DLD1 (cell line): ENCODE measurements at regions not wholly inside any gene's neighbourhood (a gene's known extent, or its start where the extent isn't known, plus 50 kb on each side); places are given as distances from the start of the nearest gene placed in this dataset.

Experiments used
- in situ Hi-C: cut with HindIII; loops from 2 replicates; pipeline ENCODE4 v1.10.0; 2017; ENCODE audit warnings: low sequenced_read_pairs

DNA sequence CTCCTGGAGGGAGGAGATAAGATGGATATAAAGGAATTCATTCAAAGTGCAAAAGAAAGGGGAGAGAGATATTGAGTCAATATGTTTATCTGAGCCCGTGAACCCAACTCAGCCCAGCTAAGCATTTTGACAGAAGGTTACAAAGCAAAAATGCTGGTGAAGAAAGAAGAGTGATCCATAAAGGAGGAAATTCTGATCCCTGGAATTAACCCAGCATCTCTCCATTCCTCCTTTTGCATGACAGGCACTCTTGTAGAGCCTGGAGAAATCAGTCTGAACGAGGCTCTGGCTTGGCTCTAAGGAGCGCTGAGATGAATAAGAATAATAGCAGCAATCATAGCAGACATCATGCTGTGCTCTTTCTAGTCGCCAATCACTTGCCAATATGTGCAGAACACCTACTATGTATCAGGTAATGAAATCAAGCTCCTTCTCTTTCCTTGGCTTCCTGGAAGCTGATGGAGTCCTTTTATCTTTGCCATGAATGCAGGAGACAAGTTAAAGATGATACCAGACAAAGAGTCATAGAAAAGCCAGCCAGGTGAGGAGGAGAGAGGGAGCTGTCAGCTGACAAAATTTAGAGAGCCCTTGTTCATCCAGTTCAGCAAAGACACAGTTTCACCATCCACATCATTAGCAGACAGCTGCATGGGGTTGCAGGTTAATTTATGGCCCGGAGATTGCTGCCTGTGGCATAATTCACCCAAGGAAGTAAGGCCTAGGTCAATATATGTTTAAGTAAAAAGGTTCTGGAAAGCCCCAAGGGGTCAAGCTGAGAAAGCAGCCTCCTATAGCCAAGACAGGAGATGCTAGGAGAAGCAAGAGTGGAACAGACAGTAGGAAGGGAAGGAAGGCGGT lies 476.5 kb upstream of the TBX3 start:
- in situ Hi-C loops = no loop called here

- in situ Hi-C loops = no loop called here
Observed at GRCh38 chr12:115158816-115159215, 474.8 kb upstream of the TBX3 start.

- in situ Hi-C loops = no loop called here
Observed at GRCh38 chr12:115155665-115156645, 472.0 kb upstream of the TBX3 start.

GRCh38 chr12:115149685-115150378 lies 465.9 kb upstream of the TBX3 start:
- in situ Hi-C loops = no loop called here

DNA sequence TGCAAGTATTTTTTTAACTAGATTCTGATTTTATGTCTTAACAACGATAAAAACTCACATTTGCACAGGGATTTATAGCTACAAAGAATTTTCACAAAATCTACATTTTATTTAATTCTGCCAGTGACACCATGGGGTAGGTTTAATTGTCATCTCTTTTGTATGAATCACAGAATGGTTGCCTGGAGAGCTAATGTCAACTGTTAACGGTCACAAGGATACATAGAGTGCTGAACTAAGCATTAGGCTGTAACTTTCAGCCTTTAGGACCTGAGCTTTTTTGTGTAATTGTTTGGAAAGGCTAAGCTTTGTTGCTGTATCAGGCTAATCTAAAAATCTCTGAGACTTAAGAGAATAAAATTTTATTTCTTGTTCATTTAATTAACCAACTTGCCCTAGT lies 465.3 kb upstream of the TBX3 start:
- in situ Hi-C loops = no loop called here

GRCh38 chr12:115147916-115148315 lies 463.9 kb upstream of the TBX3 start:
- in situ Hi-C loops = no loop called here

DNA sequence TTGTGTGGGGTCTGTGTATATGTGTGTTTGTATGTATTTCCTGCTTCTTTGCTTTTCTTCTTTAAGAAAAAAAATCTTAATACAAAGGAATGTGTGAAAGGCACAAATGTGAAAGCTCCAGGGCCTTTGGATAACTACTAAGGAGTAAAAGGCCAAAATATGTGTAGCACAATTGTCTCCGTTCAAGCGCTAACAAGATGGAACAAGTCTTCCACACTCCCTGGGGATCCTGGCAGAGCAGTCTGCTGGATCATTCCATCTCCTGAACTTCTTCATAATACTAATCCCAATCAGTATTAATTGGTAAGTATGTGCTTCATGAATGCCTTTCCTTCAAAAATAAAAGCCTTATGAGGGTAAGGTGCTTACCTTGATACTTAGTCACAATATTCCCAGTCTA lies 462.5 kb upstream of the TBX3 start:
- in situ Hi-C loops = no loop called here

DNA sequence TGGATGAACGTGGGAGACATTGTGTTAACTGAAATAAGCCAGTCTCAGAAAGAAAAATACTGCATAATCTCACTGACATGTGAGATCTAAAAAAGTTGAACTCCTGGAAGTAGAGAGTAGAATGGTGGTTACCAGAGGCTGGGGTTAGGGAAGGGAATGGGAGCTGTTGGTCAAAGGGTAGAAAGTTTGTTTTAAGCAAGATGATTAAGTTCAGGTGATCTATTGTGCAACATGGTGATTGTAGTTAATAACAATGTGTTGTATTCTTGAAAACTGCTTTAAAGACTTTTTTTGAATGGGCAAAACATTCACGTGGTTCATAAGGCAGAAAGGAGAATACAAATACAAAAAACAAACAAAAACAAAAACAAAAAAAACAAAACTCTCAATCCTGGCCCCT lies 460.4 kb upstream of the TBX3 start:
- in situ Hi-C loops = no loop called here

GRCh38 chr12:115140981-115141655 lies 457.1 kb upstream of the TBX3 start:
- in situ Hi-C loops = no loop called here

GRCh38 chr12:115137812-115138521 lies 454.0 kb upstream of the TBX3 start:
- in situ Hi-C loops = no loop called here

DNA sequence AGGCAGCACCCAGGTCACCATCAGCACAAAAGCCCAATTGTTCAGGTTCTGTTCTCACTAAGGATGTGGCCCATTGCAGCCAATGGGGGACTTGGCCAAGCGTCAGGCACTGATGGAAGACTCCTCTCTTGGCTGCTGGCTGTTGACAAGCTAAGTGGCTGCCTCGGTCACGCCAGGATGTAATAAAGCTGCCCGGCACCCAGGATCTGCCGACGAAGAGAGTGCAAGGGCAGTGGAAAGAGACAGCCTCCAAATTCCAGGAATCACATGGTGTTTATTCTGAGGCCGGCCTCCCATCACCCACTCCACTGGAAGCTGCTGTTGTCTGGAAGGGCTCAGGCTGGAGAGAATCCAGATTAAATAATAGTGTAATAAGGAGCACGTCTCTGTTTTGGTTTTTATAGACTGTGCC lies 451.8 kb upstream of the TBX3 start:
- in situ Hi-C loops = no loop called here

- in situ Hi-C loops = no loop called here
Observed at GRCh38 chr12:115134298-115134697, 450.3 kb upstream of the TBX3 start.

GRCh38 chr12:115132905-115133304 lies 448.9 kb upstream of the TBX3 start:
- in situ Hi-C loops = no loop called here

- in situ Hi-C loops = no loop called here
Observed at GRCh38 chr12:115132145-115132544, 448.2 kb upstream of the TBX3 start.

- in situ Hi-C loops = no loop called here
Observed at GRCh38 chr12:115129727-115130126, 445.8 kb upstream of the TBX3 start.

- in situ Hi-C loops = no loop called here
Observed at GRCh38 chr12:115121053-115121452, 437.1 kb upstream of the TBX3 start.

GRCh38 chr12:115118177-115118724 lies 434.3 kb upstream of the TBX3 start:
- in situ Hi-C loops = no loop called here

DNA sequence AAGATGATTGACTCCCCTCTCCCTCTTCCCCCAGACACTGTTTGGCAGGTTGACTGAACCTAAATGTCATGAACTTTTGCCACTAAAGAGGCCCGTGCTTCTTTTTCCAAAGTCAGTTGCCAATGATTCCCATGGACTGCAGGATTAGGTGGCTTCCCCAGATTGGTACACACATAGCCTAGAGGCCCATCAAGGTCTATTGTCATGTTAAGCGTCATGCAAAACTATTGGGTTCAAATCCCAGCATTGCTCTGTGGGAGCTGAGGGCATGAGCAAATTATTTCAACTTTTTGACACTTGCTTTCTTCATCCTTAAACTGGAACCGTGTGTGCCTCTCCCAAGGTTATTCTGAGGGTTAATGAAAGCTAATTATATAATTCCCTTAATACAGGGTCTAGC lies 430.2 kb upstream of the TBX3 start:
- in situ Hi-C loops = no loop called here

DNA sequence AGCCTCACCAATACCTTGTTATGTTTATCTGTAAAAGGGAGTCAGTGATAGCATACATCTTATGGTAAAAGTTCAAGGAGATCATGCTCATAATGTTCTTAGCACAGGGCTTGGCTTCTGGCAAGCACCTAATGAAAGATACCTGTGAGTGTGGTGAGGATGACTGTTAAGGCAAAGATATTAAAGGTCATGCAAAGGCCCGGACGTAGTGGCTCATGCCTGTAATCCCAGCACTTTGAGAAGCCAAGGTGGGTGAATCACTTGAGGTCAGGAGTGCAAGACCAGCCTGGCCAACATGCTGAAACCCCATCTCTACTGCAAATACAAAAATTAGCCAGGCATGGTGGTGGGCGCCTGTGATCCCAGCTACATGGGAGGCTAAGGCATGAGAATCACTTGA lies 425.9 kb upstream of the TBX3 start:
- in situ Hi-C loops = no loop called here
